BJ (cell line): ENCODE measurements at regions not wholly inside any gene's neighbourhood (a gene's known extent, or its start where the extent isn't known, plus 50 kb on each side); places are given as distances from the start of the nearest gene placed in this dataset. TPM values are rescaled to one million over a fixed set of nuclear protein-coding genes. Genes with fewer than 3 reads are reported as not detected.

Source experiments
- CTCF ChIA-PET: fragments of 350-600 bp; formaldehyde crosslinking; extraction: SDS; loops from one replicate; lab custom pipeline; 2021; ENCODE audit warnings: antibody characterized with exemption, inconsistent platforms; lab: Yijun Ruan, JAX
- POLR2A ChIA-PET: fragments of 300-600 bp; sonication (Branson Sonifier 250); formaldehyde crosslinking; extraction: SDS; loops from one replicate; lab custom pipeline; 2021; ENCODE audit warnings: antibody characterized with exemption; lab: Charles Lee
- DNase-seq: peaks from one replicate; pipeline ENCODE4 v3.0.0-alpha.2; 2011; ENCODE audit warnings: low read depth
- H3K27me3 ChIP-seq: 2 replicates; pipeline ENCODE4 v1.6.0; 2011; ENCODE audit warnings: low read length; ENCODE audit not compliant: control insufficient read depth, insufficient read depth
- H3K36me3 ChIP-seq: 2 replicates; pipeline ENCODE4 v1.5.1; 2011; ENCODE audit warnings: low read length; ENCODE audit not compliant: control insufficient read depth, insufficient read depth
- H3K4me3 ChIP-seq: 2 replicates; pipeline ENCODE4 v1.5.1; 2011; ENCODE audit warnings: low read depth, mild to moderate bottlenecking, control low read depth, low read length
- CTCF ChIP-seq: IDR thresholded peaks from 2 replicates; pipeline ENCODE4 v1.5.1; 2011; ENCODE audit warnings: low read depth, mild to moderate bottlenecking, control low read depth, inconsistent platforms, low read length, moderate library complexity; ENCODE audit not compliant: insufficient read depth
- small RNA-seq: library from RNA; depleted of rRNA; stranded (forward); fragments of <200 nt; gene quantifications from one replicate; pipeline ENCODE3, GENCODE V24; 2012; ENCODE audit warnings: low replicate concordance, low read depth; ENCODE audit not compliant: insufficient read length

- no peaks in the 10 kb centered on the region for H3K36me3 ChIP-seq
- no peak overlapping the region for H3K4me3 ChIP-seq
- no peaks in the 10 kb centered on the region; the same call in 1 of the 2 replicates for H3K27me3 ChIP-seq
- ChIA-PET POLR2A (no interaction called here), CTCF (no interaction called here)
- DNase-seq: peak; percentile 51
- TF ChIP-seq CTCF: no peak
Observed at GRCh38 chr4:16967722-16968121, 69.3 kb upstream of the LDB2 start.

- CTCF ChIA-PET: no interaction called here
- Histone ChIP-seq H3K36me3 (no peaks in the 10 kb centered on the region), H3K27me3 (no peaks in the 10 kb centered on the region), H3K4me3 (no peak overlapping the region)
- POLR2A ChIA-PET: no interaction called here
- DNase-seq: no peak
- TF ChIP-seq CTCF: no peak
Observed at GRCh38 chr4:16959305-16959704, 60.9 kb upstream of the LDB2 start.

GRCh38 chr4:16952896-16953630 lies 54.6 kb upstream of the LDB2 start:
- DNase-seq: no peak
- TF ChIP-seq CTCF: no peak
- no peak overlapping the region for H3K4me3 ChIP-seq

GRCh38 chr4:16952462-16952871 lies 54.0 kb upstream of the LDB2 start:
- no peaks in the 10 kb centered on the region for H3K36me3 ChIP-seq
- no peaks in the 10 kb centered on the region for H3K27me3 ChIP-seq
- no peak for DNase-seq
- no peak for TF ChIP-seq CTCF
- H3K4me3 ChIP-seq: no peak overlapping the region
- ChIA-PET POLR2A (no interaction called here), CTCF (interaction anchor here (0.8 to 1.5 kb wide), 3 partner anchors 9 to 13 kb away, joined by 3 read pairs; no protein-coding TSS in a partner anchor)

More at GRCh38 chr4:16952896-16953630, 54.6 kb upstream of the LDB2 start:
- Histone ChIP-seq H3K36me3 (no peaks in the 10 kb centered on the region), H3K27me3 (no peaks in the 10 kb centered on the region)
- ChIA-PET POLR2A (interaction anchor here (0.7 kb wide), 1 partner anchor 375 kb away, joined by 4 read pairs; no protein-coding TSS in a partner anchor), CTCF (interaction anchor here (1.4 to 1.5 kb wide), 2 partner anchors 13 kb away, joined by 3 read pairs; no protein-coding TSS in a partner anchor)

Small RNA genes lying in the stretch of these regions (small RNA-seq; reads per million reads assigned to genes)
- gene MTND5P4: not detected
- gene SNORA75B: not detected
